ENCODE measurements at regions not wholly inside any gene's neighbourhood (a gene's known extent, or its start where the extent isn't known, plus 50 kb on each side); places are given as distances from the start of the nearest gene placed in this dataset.

DNA sequence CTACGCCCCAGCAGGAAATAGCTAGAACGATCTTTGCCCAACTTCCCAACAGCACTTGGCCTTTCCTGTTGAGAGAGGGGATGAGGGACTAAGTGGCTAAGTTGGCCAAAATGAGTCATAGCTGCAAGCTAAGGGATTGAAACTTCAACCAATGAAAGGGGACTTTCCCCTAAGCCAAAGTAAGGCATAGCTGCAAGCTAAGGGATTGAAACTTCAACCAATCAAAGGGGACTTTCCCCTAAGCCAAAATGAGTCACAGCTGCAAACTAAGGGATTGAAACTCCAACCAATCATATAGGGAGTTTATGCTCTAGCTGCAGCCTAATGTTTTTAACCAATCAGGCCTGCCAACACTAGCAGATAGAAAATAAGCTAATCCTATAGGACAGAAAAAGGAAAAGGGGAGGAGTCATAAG lies 100.5 kb upstream of the SSTR1 start:
- DNase-seq, result no peak

DNA sequence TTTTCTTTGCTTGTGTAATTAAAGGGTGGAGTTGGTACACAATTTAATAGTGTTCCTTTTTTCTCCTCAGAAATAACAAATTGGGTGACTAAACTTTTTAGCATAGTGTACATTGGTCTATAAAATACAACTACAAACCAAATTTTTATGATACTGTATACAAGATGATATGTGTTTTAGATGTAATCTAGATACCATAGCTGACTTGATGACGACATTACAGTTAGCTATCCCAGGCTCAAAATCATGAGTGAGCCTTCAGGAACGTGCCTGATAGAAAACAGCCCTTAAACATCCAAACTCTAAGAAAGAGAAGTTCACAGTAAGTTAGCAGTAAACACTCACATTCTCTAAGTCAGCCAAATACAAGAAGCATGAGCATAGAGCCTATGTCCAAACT lies 99.0 kb upstream of the SSTR1 start:
- no peak for DNase-seq

DNA sequence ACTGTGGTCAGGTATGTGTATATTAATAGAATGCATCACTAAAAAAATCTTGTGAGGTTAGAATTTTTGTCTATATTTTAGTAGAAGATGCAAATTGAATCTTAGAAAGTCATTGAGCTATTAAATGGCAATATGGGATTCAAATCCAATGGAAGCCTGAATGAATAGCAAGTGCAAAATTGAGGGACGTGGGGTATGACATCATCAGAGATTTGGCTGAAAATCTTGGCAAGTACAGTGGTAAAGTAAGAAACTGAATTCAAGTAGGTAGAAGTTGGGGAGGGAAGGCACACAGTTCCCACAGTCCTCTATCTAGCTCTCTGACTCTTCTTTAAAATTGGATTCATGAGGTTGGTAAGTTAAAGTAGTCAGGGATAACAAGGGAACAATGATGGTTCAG lies 97.4 kb upstream of the SSTR1 start:
- no peak for DNase-seq

DNA sequence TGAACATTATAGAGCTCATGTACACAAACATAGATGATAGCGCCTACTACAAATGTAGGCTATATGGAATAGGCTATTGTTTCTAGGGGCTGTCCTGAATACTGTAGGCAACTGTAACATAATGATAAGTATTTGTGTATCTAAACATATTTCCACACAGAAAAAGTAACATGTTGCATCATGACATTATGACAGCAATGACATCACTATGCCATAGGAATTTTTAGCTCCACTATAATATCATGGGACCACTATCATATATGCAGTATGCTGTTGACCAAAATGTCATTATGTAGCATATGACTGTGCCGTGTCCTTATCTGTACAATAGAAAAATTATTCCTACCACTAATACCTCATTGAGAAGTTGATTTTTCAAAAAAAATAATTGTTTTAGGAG lies 96.7 kb upstream of the SSTR1 start:
- no peak for DNase-seq

DNA sequence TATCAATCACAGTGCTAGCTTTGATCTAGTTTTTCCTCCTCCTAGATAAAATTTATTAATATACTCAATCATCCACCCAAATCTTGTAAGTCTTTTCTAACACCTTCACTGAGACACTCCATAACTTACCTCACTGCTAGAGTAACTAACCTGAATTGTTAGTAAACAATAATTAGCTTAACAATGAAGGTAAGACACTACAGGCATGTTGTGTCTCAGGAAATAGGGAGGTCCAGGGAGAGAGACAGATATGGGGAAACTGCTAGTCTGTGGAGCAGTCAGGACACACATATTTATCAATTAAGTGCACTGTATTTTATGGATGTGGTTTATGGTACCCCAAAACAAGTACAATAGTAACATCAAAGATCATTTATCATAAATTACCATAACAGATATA lies 94.2 kb upstream of the SSTR1 start:
- DNase-seq, result no peak

DNA sequence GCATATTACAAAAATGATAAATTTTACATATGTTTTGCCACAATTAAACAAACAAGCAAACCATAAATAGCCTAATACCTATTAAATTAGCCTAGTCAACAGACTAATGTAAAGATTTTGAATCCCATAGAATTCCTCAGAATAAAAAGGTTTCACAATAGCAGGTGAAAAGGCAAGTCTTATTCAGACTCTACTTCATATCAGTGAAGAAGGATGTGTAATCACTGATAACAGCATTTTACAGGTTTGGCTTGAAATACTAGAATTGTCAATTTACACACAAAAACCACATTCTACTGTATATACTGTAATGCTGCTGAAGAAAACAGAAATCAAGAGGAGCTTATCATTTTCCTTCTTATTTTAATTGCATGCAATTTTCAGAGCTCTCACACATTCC lies 90.8 kb upstream of the SSTR1 start:
- DNase-seq, result no peak

DNA sequence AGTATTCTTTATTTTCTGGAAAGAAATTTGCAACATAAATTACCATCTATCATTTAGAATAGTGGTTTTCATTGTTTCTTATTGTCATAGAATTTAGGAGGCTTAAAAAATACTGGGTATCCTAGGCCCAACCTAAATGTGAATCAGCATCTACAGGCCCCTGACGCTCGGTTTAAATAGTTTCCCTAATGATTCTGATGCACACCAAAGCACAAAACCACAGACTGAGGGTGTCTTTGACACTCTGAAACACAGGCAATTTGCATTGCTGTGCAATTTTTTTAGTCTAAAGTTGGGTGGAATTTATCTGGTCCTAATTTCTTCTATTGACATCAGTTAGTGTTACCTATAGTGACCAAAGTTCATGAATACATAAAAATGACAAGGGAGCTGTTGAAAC lies 87.6 kb upstream of the SSTR1 start:
- DNase-seq, result no peak

DNA sequence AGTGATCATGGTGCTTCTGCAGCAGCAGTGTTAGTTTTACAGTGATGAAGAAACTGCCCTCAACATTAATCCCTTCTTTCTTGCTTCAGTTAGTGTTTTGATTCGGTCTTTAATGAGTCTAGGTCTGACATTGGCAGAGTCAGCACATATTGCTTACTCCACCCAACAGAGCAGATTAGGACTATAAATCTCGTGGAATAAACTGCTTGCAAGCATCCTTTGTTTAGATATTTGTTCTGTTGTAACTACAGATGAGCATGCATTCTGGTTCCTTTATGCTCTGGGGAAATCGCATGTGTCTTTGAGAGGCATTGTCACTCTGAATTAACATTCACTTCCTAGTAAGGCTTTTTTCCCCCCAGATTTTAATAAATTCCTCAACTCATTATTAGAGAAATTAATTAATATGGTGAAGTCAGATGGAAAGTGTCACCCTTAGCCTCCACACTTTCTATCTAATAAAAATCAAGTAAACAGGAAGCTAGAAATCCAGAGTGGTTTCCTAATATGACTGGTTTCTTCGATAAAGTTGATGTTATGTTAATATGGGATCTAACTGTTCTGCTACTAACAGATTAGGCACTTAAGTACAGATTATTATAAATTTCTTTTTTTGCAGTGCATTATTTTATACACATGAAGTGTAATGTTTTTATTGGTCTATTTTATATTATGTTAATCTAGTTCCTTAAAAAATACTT lies 86.2 kb upstream of the SSTR1 start:
- DNase-seq, result no peak

DNA sequence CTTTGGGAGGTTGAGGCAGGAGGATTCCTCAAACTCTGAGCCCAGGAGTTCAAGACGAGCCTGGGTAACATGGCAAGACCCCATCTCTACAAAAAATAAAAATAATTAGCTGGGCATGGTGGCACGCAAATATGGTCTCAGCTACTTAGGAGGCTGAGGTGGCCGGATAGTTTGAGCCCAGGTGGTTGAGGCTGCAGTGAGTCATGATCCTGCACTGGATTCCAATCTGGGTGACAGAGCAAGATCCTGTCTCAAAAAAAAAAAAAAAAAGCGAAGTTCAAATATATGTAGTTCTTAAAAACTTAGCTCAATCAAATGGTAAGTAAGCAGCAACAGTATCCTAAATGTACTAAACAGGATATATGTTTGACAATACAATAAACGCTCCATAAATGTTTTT lies 85.5 kb upstream of the SSTR1 start:
- no peak for DNase-seq

DNA sequence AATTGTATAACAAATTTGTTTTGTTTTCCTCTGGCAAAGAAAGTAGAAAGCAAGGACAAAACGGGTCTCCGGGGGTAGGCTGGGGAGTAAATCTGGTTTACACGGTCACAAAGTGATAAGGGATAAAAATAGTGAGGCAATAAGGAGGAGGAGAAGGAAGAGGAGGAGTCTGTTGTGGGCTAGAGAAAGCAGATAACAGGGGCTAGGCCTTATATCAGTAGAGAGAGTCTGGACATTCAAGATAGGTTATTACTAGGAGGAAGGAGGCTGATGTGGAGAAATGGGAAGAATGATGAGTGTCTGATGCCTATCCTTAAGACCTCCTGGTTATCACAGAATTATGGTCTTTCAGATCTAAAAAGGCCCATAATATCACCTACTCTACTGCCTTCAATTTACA lies 83.2 kb upstream of the SSTR1 start:
- no peak for DNase-seq

DNA sequence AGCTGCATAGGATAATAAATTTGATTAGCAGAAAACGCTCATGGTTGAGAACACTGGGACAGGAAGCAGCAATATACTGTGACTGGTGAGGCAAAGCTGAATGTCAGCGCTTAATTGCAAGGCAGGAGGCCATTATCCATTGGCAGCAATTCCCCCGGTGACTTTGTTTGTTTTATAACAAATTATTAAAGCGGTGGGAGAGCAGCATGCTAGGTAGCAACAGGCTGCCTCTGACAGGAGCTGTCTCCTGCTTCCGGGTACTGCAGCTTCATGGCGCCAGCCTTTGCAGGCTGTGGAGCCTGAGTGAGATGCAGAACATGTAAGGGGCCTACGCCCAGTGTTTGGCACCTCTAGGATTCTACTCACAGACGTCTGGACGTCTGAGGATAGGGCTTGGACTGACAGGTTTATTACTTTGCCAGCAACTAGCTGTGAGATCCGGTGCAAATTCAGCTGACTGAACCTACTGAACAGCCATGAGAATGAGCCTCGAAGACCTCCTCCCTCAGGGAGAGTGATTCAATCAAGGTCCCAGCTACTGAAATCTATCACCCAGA lies 82.1 kb upstream of the SSTR1 start:
- DNase-seq, result no peak

DNA sequence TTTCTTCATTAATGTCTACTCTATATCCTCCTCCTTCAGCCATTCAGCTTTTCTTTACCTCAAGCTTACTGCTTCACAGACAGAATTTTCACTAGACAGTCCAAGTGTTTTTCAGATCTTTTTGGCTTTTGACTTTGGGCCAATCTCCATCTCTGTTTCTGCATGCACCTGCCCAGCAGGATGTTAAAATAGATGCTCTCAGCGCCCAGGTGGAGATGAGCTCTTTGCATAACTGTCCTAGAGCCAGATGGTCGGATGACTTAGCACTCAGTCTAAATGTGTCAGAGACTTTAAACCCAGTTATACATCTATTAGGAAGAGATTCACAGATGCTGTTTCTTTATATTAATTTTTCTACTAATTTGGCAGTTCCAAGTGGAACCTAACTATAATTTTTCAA lies 80.3 kb upstream of the SSTR1 start:
- DNase-seq, result no peak

DNA sequence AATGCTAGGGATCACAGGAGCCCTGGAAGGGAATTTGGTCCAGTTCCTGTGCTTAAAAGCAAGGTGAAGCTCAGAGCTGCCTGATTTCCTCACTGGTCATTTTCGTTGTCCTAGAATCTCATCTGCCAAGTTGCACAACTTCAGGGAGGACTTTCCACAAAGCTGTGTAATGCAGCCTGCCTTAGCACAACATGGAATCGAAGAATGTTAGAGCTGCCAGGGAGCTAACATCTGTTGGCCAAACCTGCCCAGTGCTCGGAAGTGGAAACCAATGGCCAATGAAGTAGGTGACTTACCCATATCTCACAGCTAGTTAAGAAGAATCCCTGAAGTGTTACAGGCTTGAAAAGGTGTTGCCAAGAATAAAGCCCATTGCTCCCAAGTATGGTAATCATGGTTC lies 79.9 kb upstream of the SSTR1 start:
- DNase-seq, result no peak

DNA sequence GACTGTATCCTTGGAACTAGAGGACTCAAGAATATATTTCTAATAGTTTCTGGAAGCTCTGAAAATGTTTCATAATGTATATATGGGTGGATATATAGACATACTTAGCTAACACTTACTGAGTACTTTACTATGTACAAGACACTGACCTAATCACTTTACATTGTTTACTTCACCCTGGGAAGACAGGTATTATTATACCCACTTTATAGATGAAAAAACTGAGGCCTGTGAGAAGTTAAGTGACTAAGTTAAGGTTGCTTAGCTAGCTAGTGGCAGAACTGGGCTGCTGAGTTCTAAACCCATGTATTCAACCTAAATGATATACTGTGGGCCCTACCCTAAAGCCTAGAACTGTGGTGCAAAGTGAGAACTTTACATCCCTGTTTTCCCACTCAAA lies 79.1 kb upstream of the SSTR1 start:
- no peak for DNase-seq

DNA sequence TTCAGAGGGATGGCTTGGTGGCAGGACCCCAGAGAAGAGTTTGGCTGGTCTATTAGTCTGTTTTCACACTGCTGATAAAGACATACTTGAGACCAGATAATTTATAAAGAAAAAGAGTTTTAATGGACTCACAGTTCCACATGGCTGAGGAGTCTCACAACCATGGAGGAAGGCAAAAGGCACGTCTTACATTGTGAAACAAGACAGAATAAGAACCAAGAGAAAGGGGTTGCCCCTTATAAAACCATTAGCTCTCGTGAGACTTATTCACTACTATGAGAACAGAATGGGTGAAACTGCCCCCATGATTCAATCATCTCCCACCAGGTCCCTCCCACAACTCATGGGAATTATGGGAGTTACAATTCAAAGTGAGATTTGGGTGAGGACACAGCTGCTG lies 78.5 kb upstream of the SSTR1 start:
- DNase-seq, result no peak

DNA sequence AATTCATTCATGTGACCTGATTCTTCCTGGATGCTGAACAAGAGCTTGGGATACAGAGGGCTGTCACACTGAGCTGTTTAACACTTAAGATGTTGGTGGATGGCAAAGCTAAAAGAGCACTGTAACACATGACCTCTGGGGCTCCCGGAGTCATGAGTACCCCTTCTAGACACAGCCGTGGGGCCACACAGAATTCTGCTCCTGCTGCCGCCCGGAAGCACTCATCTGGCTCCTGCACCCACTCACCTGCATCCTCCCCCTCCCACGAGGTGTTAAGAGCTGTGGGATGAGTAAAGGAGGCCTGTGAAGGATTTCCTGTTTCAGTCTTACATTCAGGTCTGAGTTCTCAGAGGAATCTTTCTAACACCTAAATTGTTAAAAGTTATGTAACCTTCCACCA lies 78.0 kb upstream of the SSTR1 start:
- no peak for DNase-seq

DNA sequence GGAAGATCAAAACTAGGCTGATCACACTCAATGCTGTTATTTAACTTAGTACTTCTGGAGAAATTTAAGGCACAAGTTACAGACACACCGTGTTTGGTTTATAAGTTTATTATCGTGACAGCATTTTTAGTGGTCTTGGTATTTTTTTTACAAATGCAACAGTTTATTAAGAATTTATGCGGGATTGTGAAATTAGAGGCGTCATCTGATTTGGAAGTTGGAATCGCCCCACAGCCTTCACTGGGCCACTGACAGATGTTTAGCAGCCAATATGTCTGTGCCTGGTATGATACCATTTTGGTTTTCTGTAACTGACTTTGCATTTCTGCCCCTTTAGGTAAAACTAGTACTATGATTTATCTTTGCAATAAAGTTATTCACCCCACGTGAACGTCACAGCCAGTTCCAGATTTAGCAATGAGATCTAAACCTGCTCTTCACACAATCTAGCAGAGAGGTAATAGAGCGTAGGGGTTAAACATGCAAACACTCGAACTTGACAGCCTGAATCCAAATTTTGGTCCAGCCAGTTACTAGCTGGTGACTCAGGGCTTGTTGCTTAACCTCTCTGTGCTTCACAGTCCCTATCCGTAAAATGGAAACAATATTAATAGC lies 73.2 kb upstream of the SSTR1 start:
- DNase-seq, result no peak

DNA sequence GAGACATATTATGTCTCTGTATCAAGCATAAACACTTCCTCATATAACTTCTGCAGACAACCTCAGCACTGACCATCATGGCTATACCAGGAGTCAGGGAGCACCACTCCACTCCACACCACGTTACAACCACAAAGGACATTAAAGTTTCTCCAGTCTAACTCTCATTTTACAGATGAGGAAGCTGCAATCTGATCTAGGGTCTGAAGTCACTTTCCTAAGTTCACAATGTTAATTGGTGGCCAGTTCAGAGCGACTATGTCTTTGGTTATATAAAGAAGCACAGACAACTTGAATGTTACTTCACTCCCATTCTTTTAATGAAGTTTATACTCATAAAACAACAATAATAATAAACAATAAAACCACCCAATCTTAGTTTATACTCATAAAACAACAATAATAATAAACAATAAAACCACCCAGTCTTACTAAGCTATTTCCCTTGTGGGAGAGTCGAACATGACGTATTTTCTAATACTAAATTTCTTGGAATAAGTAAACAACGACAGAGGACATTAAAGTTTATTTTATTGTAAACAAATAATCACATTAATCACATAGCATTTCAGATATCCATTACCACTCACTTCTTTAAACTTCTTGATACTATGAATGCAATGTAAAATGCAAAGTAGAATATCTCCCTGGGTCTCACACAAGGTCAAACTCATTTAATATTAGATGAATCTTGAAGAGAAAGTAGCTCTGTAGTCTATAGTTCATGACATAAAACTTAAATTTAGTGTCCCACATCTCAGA lies 72.4 kb upstream of the SSTR1 start:
- no peak for DNase-seq

DNA sequence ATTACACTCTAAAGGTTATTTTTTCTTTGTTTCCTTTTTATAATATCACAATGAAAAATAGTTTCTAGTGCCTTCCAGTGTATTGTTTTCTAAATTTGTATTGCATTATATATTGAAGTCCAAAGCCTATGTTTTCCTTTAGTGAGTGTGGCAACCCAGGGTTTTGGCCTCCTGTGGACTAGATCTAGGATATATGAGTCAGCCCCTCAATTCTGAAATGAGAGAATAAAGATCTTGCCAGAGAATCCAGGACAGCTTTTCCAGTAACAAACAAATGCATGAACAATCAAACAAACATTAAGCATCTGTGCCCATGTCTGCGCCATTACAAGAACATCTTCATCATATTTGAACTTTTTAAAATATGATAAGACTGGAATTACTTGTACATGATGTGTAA lies 70.7 kb upstream of the SSTR1 start:
- no peak for DNase-seq

DNA sequence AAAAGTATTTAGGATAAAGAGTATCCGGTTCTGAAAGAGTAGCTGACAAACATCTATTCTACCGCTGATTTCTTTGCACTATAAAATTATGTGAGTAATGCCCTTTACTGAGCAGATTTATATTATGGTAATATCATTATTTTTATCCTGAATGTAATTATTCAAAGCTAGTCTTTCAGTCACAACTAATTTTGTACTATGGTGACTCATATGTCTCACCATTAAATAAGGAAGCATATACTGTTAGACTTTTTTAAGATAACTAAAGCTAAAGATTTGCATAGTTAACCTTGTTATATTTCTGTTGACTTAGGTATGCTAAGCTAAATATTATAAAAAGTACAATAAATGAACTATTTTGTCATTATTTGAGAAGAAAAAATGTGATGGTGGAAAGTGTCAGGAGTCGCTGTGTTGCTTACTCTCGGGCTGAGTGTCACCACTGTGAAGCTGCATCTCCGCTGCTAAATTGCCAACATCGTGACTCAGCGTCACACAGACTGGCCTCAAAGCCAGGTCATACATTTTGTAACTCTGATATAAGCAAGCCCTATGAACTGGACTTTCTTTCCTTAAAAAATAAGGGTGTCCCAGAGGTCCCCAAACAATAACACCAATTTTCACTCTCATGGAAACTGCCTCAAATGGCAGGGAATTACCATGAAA lies 69.1 kb upstream of the SSTR1 start:
- no peak for DNase-seq

DNA sequence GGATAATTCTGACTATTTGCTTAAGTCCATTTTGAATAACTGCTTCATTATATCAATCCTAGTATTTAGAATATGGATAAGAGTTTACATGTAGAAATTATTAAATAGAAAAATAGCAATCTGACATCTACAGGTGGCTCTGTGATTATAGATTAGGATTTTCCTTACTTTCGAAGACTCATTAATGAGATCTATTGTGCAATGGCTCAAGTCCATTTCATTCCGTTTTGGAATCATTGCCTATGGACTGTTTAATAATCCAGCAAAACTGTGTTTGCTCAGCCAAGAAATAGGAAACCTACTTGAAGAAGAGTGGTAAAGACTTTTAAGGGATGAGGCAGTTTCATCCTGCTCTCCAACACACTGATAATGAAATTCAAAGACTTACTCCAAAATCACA lies 67.8 kb upstream of the SSTR1 start:
- no peak for DNase-seq

DNA sequence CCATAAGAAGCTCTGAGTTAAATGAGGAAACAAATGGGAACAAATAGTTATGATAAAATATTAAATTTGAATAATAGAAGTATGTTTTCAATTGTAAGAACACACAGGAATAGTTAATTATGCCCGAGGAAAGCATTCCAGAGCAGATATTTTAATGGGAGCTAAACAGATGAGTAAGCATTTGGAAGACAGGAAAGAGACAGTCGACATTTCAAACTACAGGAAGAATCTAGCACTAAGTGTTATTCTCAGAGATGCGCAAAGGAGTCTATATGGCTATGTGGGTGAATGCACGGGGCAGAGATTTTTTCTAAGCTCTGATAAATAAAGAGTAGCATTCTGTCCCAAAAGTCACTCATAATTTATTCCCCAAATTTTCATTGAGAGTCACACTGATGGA lies 64.5 kb upstream of the SSTR1 start:
- no peak for DNase-seq

Data from nucleus accumbens (tissue), 56 donors.